Stimulated activated CD8-positive, alpha-beta memory T cell treated with anti-CD3 and anti-CD28 coated beads, Interleukin-4, amount 100 ng/mL, for 1 hour (primary cell): ENCODE measurements at regions not wholly inside any gene's neighbourhood (a gene's known extent, or its start where the extent isn't known, plus 50 kb on each side); places are given as distances from the start of the nearest gene placed in this dataset.

Experiments used
- DNase-seq, 2 donors: peaks; one replicate each; pipeline ENCODE4 v3.0.0-alpha.2; 2020; ENCODE audit warnings: low read depth in 2 of 2, low spot score in 1 of 2

GRCh38 chr22:48885919-48886305, 941.8 kb downstream of the BRD1 start:
- DNase-seq: no peak

- DNase-seq: no peak
These were observed 942.3 kb downstream of the BRD1 start for GRCh38 chr22:48885271-48885918.

DNA sequence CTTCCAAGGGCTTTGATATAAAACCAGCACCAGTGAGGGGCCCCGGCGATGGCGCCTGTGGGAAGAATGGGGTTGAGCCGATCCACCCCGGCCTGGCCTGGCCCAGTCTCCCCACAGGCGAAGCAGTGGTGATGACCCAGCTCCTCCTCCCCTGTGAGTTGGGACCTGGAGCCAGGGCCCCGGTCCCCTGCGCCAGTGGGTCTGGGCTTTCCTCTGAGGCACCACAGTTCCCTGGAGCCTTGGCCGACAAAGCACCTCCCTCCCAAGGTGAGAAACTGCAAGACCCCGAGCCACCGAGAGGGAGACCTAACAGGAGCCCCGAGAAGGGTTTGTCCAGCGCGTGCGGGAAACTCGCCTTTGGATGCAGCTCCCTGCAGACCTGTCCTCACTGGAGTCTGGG, 942.9 kb downstream of the BRD1 start:
- no peak for DNase-seq

- no peak for DNase-seq
These were observed 943.3 kb downstream of the BRD1 start for GRCh38 chr22:48884324-48884723.

GRCh38 chr22:48883211-48883960, 944.3 kb downstream of the BRD1 start:
- no peak for DNase-seq

GRCh38 chr22:48882636-48883200, 945.0 kb downstream of the BRD1 start:
- DNase-seq: no peak

DNA sequence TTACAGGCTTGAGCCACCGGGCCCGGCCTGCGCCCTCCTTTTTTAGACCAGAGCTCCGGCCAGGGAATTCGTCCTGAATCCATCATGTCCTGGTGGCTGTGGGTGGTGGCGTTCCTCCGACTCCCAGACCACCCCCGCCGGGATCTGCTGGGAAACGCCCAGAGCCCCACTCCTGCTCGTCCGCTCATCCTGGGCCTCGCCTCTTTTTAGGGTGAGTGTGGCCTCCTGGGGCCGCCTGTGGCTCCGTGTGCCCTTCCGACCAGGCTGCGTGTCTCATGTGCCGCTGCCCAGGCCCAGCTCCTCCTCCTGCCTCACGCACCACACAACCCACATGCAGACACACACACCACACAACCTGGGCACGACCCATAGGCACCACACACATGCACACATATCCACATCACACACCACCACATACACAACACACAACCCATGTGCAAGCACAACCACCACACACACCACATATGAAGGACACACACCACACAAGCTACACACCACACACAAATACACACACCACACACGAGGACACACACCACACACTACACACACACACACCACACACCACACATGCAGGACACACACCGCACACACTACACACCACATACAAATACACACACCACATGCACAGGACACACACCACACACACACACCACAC, 946.2 kb downstream of the BRD1 start:
- DNase-seq: no peak

GRCh38 chr22:48880749-48881148, 946.9 kb downstream of the BRD1 start:
- DNase-seq: no peak

- no peak for DNase-seq
These were observed 950.7 kb downstream of the BRD1 start for GRCh38 chr22:48876951-48877350.

GRCh38 chr22:48874956-48875355, 952.7 kb downstream of the BRD1 start:
- no peak for DNase-seq

DNA sequence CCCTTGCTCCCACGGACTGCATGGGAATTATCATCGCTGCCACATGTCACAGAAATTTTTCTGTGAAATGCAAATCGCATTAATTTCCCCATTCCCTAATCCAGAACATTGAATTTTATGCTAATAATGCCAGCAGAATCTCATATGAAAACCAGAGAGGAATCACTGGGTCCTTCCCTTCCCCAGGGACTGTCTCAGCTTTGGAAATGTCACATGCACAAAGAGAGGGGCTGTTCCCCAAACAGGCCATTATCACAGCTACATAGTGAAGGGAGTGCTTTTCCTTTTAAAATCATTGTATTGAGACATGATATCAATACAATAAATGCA, 954.5 kb downstream of the BRD1 start:
- DNase-seq: no peak

DNA sequence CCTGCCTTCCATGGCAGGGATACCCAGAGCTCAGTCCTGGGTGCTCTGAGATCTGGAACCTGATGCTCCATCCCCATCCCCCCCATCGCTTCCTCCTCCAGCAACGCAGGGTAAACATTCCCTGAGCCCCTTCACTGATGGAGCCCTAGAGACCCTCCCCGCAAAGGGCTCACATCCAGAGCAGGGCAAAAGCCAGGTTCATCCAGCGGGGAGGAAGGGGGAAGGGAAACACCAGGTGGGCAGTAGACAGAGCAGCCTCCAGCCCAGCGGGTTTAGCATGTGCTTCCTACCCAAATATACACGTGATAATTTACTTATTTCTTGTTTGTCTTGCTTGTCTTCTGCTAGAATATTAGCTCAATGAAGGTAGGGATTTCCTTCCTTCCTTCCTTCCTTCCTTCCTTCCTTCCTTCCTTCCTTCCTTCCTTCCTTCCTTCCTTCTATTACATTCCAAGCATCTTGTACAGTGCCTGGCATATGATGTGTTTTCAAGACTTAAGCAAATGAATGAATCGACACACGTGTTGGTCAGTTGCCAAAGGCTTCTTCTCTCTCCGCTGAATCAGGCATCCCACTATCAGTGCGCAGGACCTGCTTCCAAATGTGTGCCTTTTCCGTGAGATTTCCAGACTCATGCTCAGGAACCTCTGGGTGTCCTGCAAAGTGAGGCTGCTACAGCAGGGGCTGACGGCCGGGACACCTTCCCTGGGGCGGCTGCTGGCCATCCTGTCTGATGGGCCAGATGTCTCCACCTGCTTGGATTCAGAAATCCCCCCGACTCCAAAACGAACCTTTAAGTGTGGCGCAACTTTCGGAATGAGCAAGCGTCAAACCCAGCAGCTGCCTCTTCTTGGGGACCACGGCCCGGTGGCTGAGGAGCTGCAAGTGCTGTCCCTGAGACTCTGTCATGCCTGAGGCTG, 955.1 kb downstream of the BRD1 start:
- no peak for DNase-seq

- no peak for DNase-seq
These were observed 956.4 kb downstream of the BRD1 start for GRCh38 chr22:48871176-48871840.

GRCh38 chr22:48870436-48870835, 957.2 kb downstream of the BRD1 start:
- DNase-seq: no peak

- no peak for DNase-seq
These were observed 957.9 kb downstream of the BRD1 start for GRCh38 chr22:48869788-48870187.

- DNase-seq: no peak
These were observed 958.5 kb downstream of the BRD1 start for GRCh38 chr22:48869161-48869560.

DNA sequence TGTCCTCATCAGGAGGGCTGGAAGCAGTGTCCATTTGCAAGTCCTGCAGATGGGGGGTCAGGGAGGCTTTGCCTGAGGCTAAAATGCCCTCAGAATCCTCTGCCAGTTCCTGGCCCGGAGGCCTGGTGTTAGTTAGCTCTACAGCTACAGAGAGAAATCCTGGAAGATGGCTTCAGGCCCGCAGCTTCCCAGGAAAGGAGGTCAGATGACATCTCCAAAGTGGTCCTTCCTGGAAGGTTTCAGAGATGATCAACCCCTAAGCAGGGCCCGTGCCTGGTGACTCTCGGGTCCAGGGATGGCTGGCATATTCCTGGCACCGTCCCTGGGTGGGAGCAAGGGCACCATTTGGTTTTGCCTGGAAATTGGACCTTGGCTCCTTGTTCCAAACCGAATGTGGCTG, 959.1 kb downstream of the BRD1 start:
- no peak for DNase-seq

DNA sequence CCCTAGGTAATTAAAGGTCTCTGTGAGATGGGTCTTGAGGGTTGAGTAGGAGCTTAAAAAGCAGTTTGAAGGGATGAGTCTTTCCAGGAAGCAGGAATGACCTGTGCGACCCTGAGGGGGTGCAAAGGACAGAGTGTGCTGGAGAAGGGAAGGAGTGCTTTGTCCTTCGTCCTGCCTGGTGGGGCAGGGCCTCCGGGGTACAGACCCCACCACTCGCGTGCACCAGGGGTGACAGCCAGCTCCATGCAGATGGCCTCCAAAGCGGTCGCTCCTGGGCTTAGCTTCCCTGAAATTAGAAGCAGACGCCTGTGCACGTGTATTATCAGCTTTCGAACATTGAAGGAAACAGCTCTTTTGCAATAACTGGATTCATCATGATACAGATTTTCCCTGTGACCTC, 959.8 kb downstream of the BRD1 start:
- DNase-seq: no peak

GRCh38 chr22:48866906-48867681, 960.6 kb downstream of the BRD1 start:
- DNase-seq: no peak

GRCh38 chr22:48864748-48865147, 962.9 kb downstream of the BRD1 start:
- DNase-seq: no peak
